ENCODE measurements at regions not wholly inside any gene's neighbourhood (a gene's known extent, or its start where the extent isn't known, plus 50 kb on each side); places are given as distances from the start of the nearest gene placed in this dataset.
A peak's percentile ranks its signal among the peaks of the same experiment; 100 is the strongest.
"Not testable (repeated sequence)": the region's sequence is repeated elsewhere in the genome, so short reads cannot be mapped to it uniquely, and the experiment has no call there.

GRCh38 chr2:105554235-105554634 is 155.4 kb upstream of the FHL2 start:
- DNase-seq, result no peak
- intact Hi-C loops (cut with DNase I), result no loop called here

GRCh38 chr2:105553538-105554196 is 154.8 kb upstream of the FHL2 start:
- intact Hi-C loops (cut with DNase I), result no loop called here

GRCh38 chr2:105546628-105546974 is 147.8 kb upstream of the FHL2 start:
- DNase-seq, result peak in 1 of 42 donors; percentile 29
- intact Hi-C loops (cut with DNase I), result no loop called here

More at GRCh38 chr2:105553538-105554196, 154.8 kb upstream of the FHL2 start:
- DNase-seq, result peak in 2 of 42 donors; percentile 3 to 22

- DNase-seq, result peak; percentile 48 to 90 (median 76)
- intact Hi-C loops (cut with DNase I), result no loop called here
These were observed 147.1 kb upstream of the FHL2 start for GRCh38 chr2:105545730-105546627.

- intact Hi-C loops (cut with DNase I), result no loop called here
- peak in 3 of 42 donors; percentile 13 to 27 (median 14) for DNase-seq
These were observed 145.9 kb upstream of the FHL2 start for GRCh38 chr2:105544591-105545377.

GRCh38 chr2:105541189-105542050 is 142.6 kb upstream of the FHL2 start:
- intact Hi-C loops (cut with DNase I), result no loop called here
- DNase-seq, result peak in 2 of 42 donors; percentile 6 to 18

- intact Hi-C loops (cut with DNase I), result no loop called here
- DNase-seq, result peak in 1 of 42 donors; percentile 10
These were observed 141.8 kb upstream of the FHL2 start for GRCh38 chr2:105540642-105541041.

- intact Hi-C loops (cut with DNase I), result no loop called here
These were observed 140.5 kb upstream of the FHL2 start for GRCh38 chr2:105539331-105539730.

GRCh38 chr2:105538840-105539239 is 140.0 kb upstream of the FHL2 start:
- peak in 2 of 42 donors; percentile 14 to 17 for DNase-seq
- intact Hi-C loops (cut with DNase I), result no loop called here

More at GRCh38 chr2:105539331-105539730, 140.5 kb upstream of the FHL2 start:
- peak in 1 of 42 donors; percentile 5 for DNase-seq

- DNase-seq, result no peak
- intact Hi-C loops (cut with DNase I), result no loop called here
These were observed 139.1 kb upstream of the FHL2 start for GRCh38 chr2:105537920-105538319.

- DNase-seq, result peak in 1 of 42 donors; percentile 3
- intact Hi-C loops (cut with DNase I), result no loop called here
These were observed 138.6 kb upstream of the FHL2 start for GRCh38 chr2:105537466-105537865.

- peak in 1 of 42 donors; percentile 1 for DNase-seq
- intact Hi-C loops (cut with DNase I), result no loop called here
These were observed 137.3 kb upstream of the FHL2 start for GRCh38 chr2:105536175-105536574.

GRCh38 chr2:105529258-105529657 is 130.4 kb upstream of the FHL2 start:
- intact Hi-C loops (cut with DNase I); DNase-seq: not testable (repeated sequence)

GRCh38 chr2:105526000-105526925 is 127.4 kb upstream of the FHL2 start:
- intact Hi-C loops (cut with DNase I), result no loop called here
- no peak for DNase-seq

GRCh38 chr2:105525201-105525600 is 126.3 kb upstream of the FHL2 start:
- intact Hi-C loops (cut with DNase I), result no loop called here
- no peak for DNase-seq

- no peak for DNase-seq
- intact Hi-C loops (cut with DNase I), result no loop called here
These were observed 123.8 kb upstream of the FHL2 start for GRCh38 chr2:105522645-105523044.

GRCh38 chr2:105521616-105522015 is 122.8 kb upstream of the FHL2 start:
- no peak for DNase-seq
- intact Hi-C loops (cut with DNase I), result no loop called here

- intact Hi-C loops (cut with DNase I), result no loop called here
- no peak for DNase-seq
These were observed 122.3 kb upstream of the FHL2 start for GRCh38 chr2:105521176-105521575.
